ENCODE measurements at regions not wholly inside any gene's neighbourhood (a gene's known extent, or its start where the extent isn't known, plus 50 kb on each side); places are given as distances from the start of the nearest gene placed in this dataset.
"Not testable (repeated sequence)": the region's sequence is repeated elsewhere in the genome, so short reads cannot be mapped to it uniquely, and the experiment has no call there.

DNA sequence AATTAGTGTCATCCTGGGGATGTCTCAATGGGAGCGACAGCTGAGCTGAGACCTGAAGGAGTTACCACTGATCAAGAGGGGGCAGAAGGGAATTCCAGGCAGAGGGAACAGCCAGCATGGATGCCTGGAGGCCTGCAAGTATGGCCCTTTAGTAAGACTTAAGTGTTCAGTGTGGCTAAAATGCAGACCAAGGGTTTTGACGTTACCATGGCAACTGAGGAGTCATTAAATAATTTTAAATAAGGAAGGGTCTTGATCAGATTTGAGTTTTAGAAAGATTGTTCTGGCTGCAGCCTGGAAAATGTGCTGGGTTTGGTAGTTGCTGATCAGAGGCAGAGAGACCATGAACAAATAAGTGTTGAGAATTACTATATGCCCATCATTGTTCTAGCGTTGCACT, 285.5 kb downstream of the USP46 start:
- DNase-seq, result no peak

DNA sequence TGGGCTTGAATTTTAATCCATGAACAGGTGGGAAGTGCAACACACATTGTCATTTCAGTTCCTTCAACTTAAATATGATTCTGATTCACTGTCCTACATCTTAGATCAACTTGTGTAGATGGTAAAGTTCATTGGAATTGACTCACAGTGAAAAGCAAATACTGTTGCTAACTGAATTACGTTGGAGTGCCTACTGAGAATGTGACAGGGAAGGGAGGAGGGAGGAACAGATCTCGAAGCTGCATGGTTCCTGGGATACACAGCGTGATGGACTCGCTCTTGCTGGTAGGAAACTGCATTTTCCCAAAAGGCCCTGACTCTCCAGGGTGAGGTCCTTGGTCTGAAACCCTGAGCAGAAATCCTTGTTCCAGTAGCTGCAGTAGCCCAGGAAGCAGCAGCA, 284.2 kb downstream of the USP46 start:
- DNase-seq, result no peak

DNA sequence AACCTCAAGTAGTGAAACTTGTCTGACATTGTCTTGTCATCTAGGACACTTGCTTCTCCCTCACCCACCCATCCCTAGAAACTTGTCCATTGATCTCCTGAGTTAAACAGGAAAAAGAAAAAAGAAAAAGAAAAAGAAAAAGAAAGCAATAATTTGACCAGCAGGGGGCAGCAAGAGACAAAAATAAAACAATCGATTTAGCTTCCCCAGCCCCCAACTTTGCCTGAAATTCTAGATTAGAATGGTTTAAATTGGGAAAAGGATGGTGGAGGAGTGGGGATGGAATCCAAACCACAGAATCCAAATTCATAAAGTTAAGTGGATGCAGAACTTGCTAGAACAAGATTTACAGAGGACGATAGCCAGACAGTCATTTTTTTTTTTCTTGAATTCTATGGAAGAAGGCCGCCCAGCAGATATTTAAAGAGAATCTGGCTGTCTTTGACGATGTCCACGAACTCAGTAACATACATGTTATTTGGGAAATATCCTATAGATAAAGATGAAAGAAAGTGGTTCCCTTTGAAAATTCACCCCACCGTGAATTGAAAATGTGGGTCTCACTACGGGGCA, 282.9 kb downstream of the USP46 start:
- peak; percentile 56 for DNase-seq

DNA sequence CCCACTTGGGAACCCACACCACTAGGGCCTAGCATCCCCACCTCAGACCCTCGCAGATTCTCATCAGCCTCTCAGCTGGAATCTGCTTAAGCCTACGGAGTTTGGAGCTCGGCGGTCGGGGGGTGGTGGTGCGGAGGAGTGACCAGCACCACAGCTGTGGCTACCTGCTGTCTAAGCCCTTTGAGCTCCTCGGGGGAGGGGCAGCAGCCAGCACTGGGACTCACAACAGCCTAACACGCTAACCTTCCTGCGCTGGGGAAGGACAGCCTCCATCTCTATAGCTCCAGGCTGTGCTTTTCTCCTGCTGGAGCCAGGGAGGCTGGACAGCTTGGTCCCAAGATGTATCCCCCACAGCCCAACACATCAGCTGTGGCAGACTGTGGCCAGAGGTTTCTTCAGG, 281.5 kb downstream of the USP46 start:
- DNase-seq, result no peak

DNA sequence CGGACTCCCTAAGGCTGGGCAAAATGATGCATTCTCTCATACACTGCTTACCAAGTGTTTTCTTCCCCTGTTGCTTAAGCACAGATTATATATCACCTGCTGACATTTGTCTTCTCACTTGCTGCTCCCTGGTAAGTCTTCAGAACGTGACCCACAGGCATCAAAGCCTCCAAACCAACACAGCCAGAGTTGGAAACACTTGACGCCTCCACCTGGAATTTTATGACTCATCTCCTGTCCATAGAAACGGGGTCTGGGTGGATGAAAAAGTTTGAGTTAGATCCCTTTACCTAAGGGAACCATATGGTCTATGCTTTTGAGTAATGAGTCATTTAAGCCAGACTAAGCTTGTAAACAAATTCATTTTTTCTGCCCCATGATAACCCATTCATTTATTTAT, 251.6 kb downstream of the USP46 start:
- no peak for DNase-seq

DNA sequence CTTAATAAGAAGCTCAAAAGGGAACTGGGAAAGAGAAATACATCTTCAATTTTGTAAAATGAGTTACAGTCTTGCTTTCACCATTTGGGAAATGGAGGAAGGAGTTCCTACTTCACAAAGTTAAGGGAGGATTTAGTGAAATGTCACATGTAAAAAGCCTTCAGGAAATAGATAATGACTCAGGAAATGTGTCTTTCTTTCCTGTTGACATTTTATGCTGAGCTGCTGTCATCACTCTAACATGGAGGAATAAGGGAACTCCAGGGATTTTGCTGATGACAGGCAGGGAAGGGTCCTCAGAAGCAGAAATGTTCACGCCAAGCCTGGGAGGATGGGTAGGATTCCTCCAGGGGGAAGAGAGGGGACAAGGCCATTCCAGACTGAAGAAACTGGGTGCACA, 251.1 kb downstream of the USP46 start:
- DNase-seq, result no peak

DNA sequence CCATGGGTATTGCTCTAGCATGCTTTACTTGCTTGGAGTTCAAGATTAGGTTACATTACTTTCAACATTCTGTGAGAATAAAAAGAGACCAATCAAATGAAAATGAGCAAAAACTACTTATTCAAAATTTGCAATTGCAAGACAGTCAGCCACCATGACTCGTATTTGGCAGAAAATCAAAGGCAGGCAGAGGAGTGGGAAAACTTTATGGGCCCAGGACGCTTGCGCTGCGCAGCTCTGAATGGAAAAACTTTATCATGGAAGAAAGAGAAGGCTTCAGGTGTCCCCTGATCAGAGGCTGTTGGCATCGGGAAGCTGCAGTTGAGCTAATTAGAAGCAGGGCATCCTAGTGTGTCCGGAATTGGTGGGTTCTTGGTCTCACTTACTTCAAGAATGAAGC, 250.6 kb downstream of the USP46 start:
- DNase-seq, result no peak

DNA sequence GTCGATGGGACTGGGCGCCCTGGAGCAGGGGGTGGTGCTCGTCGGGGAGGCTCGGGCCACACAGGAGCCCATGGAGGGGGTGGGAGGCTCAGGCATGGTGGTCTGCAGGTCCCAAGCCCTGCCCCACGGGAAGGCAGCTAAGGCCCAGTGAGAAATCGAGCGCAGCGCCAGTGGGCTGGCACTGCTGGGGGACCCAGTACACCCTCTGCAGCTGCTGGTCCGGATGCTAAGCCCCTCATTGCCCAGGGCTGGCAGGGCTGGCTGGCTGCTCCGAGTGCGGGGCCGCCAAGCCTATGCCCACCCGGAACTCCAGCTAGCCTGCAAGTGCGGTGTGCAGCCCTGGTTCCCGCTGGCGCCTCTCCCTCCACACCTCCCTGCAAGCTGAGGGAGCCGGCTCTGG, 249.3 kb downstream of the USP46 start:
- DNase-seq, result not testable (repeated sequence)

DNA sequence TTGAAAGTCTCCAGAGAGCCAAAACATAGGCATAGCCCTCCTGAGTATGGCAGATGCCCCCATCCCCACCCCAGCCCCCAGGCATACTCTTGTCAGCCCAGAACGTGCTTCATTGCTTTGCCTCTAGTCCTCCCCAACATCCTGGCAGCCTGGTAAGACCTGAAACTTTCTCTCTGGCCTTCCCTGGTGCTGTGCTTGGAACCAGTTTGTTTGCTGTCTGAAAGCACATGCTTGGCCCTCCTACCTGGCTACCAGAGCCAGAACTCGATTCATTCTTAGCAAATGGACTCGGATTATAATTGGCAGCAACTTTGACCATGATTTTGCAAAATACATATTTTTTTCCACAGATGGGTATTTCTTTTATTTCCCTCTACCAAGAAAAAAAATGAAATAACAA, 248.1 kb downstream of the USP46 start:
- no peak for DNase-seq

DNA sequence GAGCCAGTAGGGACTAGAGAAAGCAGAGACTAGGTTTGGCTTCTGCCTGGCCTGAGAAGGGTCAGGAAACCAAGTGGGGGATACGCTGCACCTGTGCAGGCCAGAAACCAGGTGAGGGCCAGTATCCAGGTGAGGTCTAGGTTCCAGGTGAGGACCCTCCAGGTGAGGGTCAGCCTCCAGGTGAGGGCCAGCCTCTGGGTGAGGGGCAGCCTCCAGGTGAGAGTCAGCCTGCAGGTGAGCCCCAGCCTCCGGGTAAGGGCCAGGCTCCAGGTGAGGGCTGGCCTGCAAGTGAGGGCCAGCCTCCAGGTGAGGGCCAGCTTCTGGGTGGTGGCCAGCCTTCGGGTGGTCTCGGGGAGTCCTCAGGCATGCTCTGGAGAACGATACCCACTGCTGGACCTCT, 238.8 kb downstream of the USP46 start:
- DNase-seq, result no peak

DNA sequence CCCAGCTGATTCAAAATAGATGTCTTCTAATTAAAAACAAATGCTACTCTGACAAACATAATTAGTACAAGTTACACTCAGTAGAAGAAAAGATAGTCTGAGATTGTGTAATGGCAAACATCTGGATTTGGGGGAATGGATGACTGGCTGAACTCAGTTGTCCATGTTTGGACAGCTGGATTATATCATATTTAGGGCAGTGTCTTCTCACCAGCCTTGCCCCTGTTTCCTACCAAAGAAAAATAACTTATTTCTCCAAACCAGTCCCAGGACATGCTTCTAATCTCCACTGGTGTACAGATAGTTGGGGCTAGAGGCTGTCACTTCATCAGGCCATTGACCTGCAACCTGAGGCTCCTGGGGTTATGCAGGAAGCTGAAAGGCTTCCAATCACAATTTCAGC, 237.3 kb downstream of the USP46 start:
- DNase-seq, result no peak

DNA sequence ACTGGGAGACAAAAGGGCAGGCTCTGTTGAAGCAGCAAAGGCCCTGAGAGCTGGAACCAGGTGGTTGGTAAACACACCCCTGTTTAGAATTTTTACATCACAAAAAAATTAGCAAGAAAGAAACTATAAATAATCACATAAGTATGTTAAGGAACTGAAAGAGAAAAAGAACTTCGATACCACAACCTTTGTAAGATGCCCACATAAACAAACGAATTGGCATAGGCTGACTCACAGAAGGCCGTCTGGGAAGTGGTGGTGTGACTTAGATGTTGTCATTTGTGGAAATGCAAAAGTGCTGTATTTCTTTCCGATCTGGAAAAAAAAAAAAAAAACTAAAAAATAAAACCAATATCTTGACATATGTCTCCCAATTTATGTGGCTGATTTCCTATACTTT, 235.1 kb downstream of the USP46 start:
- DNase-seq, result no peak

DNA sequence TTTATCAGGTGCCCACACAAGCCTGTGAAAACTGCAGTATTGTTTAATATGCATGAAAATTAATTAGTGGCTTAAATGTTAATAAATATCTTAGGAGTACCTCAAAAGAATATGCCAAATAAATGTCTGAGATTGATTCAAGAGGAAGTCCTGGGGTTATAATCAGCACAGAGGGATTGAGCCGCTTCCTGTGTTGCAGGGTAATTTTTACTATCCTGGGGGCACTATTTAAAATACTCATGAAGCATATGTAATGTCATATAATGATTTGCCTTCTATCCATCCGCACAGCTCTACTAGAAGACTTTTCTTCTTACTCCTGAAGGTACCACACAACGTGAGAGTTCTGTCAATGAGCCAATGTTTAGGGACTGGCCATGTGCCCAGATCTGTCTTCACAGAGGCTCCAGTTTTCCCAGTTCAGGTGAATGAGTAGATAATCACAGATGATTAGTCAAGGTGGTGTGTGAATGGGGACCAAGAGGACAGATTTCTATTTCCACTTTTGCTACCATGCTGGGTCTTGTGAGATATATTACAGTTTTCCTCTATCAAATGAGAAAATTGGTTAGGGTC, 233.3 kb downstream of the USP46 start:
- no peak for DNase-seq

DNA sequence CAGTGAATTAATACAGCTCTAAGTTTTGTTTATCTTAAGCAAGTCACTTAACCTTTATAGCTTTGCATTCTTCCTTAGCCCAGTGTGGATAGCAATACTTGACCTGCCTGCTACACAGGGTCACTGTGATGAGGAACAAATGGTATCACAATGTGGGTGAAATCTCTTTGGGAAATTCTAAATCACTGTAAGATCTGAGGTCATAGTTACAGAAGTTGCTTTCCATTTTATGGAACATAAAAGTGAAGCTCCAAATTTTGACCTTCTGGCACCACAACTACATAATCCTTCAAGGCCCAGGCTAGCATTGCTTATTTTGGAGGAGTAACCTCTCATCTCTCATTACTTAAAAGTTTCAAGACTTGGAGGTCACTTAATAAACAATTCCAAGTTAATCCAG, 227.7 kb downstream of the USP46 start:
- no peak for DNase-seq

DNA sequence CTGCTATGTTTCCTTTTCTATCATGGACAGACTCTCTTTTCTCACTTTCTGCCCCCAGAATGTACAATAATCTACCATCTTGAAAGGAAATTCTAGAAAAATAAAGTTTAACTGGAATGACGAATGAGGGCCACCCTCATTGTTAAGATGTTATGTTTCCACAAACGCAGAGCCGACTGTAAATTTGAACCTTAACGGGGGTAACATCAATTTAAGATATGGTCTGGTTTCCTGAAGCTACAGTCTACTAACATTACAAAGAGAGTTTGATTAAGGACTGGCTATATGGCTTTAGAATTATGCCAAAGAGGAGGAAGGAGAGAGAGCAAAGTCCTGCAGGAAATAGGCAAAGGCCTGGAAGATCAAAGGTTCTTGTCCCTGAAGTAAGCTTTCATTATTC, 227.2 kb downstream of the USP46 start:
- no peak for DNase-seq

DNA sequence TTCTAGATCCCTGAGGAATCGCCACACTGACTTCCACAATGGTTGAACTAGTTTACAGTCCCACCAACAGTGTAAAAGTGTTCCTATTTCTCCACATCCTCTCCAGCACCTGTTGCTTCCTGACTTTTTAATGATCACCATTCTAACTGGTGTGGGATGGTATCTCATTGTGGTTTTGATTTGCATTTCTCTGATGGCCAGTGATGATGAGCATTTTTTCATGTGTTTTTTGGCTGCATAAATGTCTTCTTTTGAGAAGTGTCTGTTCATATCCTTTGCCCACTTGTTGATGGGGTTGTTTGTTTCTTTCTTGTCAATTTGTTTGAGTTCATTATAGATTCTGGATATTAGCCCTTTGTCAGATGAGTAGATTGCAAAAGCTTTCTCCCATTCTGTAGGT, 216.6 kb downstream of the USP46 start:
- DNase-seq, result not testable (repeated sequence)

DNA sequence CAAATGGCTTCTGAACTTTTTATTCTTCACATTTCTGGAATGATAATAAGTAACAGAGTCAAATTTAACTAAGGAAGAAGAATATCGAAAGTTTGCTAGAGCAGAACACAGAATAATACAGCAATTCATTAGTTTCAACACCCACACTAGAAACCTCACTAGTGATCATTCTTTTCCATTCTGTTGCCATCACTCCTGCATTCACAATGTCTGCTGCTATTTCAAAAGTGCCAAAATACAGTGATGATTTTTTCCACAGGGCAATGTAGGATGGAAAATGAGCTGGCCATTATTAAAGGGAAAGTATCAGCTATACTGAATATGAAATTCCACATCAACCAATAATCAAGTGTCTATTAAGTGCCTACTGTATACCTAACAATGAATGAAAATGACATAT, 186.7 kb downstream of the USP46 start:
- DNase-seq, result no peak

DNA sequence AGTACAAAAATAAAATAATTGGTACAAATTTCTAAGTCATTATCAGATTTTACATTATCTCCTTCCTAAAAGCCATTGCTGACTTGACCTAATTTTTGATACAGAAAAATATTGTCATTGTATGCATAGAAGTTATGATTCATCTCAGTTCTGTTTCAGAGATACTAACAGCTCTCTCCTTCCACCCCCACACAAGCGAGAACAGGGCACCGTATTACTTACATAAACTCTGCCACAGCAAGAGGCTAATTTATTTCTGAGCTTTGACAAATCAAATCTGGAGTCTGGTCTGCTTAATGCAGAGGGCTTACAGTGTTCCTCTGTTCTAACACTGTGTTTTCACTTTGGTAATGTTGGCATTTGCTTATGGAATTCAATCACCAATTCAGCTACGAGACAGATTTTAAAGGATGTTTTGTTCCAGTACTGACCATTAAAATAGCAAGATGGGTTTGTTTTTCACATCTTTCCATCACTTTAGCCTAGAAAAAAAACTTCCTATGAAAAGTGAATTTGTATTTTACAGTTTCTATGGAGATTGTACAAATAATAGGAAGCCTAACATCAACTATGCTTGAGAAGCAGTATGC, 181.8 kb downstream of the USP46 start:
- no peak for DNase-seq

DNA sequence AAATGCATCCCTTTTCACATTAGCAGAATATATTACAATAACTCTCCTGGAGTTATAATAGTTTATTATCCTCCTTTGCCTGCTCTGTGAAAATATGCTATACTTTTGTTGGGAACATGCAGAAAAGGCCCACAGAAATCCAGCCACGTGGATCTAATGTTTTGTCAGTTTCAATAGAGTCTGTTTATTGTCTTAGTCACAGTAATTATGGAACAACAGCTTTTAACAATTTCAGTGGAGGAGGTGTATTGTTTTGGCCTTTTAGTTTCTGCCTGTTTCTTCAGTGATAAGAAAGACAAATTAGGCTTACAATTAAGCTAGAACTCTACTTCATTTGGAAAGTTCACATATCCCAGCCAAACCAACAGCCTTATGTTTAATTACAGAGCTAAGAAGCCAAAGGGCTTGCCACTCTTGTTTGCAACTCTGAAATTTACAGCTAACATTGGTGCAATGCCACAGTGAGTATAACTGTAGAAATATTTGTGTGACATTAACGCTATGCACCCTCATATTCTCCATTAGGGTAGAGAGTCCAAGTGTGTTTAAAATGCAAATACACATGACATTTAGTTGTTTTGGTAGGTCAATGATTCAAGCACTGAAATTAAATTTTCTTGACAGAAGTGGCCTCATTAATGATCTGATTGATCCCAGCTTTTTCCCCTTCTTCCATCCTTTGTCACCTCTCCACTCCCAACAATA, 175.8 kb downstream of the USP46 start:
- no peak for DNase-seq

DNA sequence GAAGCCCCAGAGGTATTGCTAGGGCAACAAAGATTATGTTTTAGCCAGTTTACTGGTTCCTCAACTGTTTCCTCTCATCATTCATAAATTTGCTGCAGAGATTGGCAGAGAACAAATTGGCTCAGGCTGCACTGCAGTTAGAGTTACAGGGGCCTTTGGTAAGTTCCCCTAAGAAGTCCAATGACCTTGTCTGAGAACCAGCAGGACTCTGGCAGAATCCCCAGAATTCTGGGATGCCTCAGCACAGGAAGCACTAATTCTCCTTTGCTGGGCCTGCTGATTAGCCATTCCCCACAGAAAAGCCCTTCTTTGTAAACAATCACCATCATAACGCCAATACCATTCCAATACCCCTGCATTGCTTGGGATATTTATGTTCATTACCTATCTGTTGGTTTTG, 151.3 kb downstream of the USP46 start:
- no peak for DNase-seq

DNA sequence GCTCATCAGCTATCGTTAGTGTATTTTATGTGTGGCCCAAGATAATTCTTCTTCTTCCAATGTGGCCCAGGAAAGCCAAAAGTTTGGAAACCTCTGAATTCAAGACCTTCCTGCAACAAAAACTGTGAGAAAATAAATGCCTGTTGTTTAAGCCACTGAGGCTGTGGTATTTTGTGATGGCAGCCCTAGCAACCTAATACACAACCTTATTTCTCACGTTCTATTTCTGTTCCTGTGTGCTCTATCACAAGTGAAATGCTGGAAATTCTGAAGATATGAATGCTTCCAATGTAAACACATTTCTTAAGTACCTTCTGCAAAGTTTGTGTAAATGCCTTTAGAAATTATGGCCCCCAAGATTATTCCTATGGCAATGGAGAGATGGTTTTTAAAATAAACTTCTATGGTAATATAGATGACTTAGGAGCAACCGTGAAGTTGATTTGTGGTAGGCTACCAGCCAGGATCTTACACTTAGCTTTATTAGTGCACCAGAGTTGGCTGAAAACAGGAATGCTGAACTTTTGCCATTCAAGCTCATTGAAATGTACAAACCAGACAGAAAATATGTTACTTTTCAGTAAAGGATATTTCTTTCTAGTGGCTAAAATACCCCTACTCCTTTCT, 148.0 kb downstream of the USP46 start:
- no peak for DNase-seq

DNA sequence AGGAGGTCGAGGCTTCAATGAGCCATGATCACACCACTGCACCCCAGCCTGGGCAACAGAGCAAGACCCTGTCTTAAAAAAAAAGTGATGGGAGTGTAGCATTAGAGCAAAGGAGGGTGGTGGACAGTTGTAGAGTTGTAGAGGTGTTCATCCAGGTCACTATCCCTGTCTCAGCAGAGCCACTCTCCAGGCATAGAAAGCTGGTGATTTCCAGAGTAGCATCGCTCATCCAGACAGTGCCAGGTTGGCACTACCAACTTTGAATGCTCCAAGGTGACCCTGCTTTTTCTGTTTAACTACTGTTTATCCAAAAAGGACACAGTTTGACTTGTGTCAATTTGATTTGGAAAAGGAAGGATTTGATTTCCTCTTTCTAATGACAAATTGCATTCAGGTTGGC, 147.3 kb downstream of the USP46 start:
- DNase-seq, result no peak

DNA sequence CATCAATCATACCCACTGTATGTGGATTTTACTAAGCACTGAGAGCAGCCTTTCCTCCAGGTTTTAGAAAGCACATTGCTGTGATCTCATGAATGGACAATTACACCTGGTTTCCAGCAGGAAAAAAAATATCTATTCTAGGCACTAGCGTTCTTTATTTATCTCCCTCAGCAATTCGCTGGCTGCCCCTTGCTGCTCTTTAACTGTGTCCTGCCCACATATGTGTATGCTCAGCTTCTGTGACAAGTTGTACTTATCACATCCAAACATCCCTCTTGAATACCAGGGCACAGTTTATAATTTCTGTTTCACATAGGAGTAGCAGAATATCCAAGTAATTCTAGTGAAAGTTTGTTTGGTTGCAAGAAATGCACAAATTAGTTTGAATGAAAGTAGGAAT, 146.8 kb downstream of the USP46 start:
- no peak for DNase-seq

DNA sequence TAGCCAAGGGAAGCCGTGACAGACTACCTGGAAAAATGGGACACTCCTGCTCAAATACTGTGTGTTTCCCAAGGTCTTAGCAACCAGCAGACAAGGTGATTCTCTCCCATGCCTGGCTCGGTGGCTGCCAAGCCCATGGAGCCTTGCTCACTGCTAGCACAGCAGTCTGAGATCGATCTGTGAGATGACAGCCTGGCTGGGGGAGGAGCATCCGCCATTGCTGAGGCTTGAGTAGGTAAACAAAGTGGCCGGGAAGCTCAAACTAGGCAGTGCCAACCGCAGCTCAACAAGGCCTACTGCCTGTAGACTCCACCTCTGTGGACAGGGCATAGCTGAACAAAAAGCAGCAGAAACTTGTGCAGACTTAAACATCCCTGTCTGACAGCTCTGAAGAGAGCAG, 137.0 kb downstream of the USP46 start:
- DNase-seq, result not testable (repeated sequence)
